Right lobe of liver (tissue), 6 donors: ENCODE measurements at regions not wholly inside any gene's neighbourhood (a gene's known extent, or its start where the extent isn't known, plus 50 kb on each side); places are given as distances from the start of the nearest gene placed in this dataset.
A peak's percentile ranks its signal among the peaks of the same experiment; 100 is the strongest.

Source experiments
- ATAC-seq, 4 donors: fragments of 200-7000 bp; cut with Tn5 transposase; one replicate each; pipeline ENCODE4 v1.9.1; 2020; ENCODE audit warnings: mild to moderate bottlenecking in 4 of 4, moderate library complexity in 4 of 4
- DNase-seq, 3 donors: peaks; one replicate each; pipeline ENCODE4 v3.0.0-alpha.2; 2020
- H3K27ac ChIP-seq, 3 donors: fragments of 200-600 bp; one replicate each; pipeline ENCODE4 v1.8.0; 2022
- H3K27me3 ChIP-seq, 2 donors: fragments of 200-600 bp; one replicate each; pipeline ENCODE4 v1.8.0; 2022
- H3K36me3 ChIP-seq, 4 donors: fragments of 200-600 bp; sonication (generic) in 1 of 4; one replicate each; pipeline versions ENCODE4 v1.5.1 to v1.8.0; 2017 to 2022; ENCODE audit warnings: control low read depth in 1 of 4
- H3K4me1 ChIP-seq, 4 donors: fragments of 200-600 bp; sonication (generic) in 1 of 4; one replicate each; pipeline versions ENCODE4 v1.5.1 to v1.8.0; 2017 to 2022; ENCODE audit warnings: control low read depth in 1 of 4
- H3K4me3 ChIP-seq, 3 donors: fragments of 200-600 bp; one replicate each; pipeline ENCODE4 v1.8.0; 2022
- H3K9me3 ChIP-seq, 4 donors: fragments of 200-600 bp; sonication (generic) in 1 of 4; one replicate each; pipeline versions ENCODE4 v1.5.1 to v1.8.0; 2017 to 2022; ENCODE audit warnings: control low read depth in 1 of 4
- POLR2A ChIP-seq: fragments of 450-650 bp; IDR thresholded peaks from one replicate; pipeline ENCODE4 v1.6.1; 2017; ENCODE audit warnings: antibody characterized with exemption, mild to moderate bottlenecking
- WGBS: methylation state at CpG from one replicate; pipeline ENCODE4 v1.1.6; 2018; ENCODE audit warnings: low coverage, low lambda C conversion rate; ENCODE audit not compliant: insufficient coverage; ENCODE audit errors: missing lambda C conversion rate; 5-methylcytosine and 5-hydroxymethylcytosine counted together
- intact Hi-C, 2 donors: fragments of 100-400 bp; cut with DNase I; formaldehyde crosslinking; loops; one replicate each; pipeline versions ENCODE4 v1.11.2 to v1.14.1; 2022
- TF ChIP-seq, protein P1 (sequence below), 4 donors: fragments of 200-600 bp in 3 of 4; fragments of 450-650 bp in 1 of 4; IDR thresholded peaks; one replicate each; pipeline versions ENCODE4 v1.5.1 to v1.8.0; 2016 to 2022; ENCODE audit warnings: antibody characterized with exemption in 4 of 4, mild to moderate bottlenecking in 2 of 4
- donor health status: DM: no; HTN: yes; CAD: no.
- donor health status: DM: no; HTN: no; CAD: no.
- donor health status: DM: no; HTN: no; CAD: no.
- donor health status: DM: no; HTN: yes; CAD: no.
- donor health status: DM: no; HTN: yes; CAD: no.

DNA sequence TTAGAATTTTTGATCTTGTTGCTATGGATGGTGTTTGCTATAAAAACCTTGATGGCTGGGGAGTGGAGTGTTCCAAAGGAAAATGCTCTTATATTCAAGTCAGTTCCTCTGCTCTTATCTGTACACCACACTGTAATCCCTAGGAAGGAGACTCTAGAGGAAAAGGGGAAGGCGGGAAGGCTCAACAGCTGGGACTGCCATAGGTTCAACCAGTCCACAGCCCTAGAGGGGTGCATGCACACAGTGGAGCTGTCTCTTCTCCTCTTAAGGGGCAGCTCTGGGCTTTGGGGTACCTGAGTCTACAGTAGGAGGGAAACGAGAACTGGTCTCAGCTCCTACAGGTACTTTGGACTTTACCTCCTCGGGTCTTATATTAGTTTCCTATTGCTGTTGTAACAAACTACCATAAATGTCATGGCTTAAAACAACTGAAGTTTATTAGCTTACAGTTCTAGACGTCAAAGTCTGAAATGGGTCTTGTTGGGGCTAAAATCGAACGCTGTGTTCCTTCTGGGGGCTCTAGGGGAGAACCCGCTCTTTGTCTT is 77.2 kb upstream of the ZBED5 start:
- DNase-seq, result no peak
- Histone ChIP-seq H3K4me3 (no peak overlapping the region), H3K9me3 (no peaks in the 10 kb centered on the region), H3K36me3 (no peaks in the 10 kb centered on the region), H3K27ac (no peak overlapping the region), H3K4me1 (peaks cover 0 to 7% (median 3%) of the 10 kb centered on the region in 4 donors), H3K27me3 (no peaks in the 10 kb centered on the region)
- intact Hi-C loops, result loop anchor here in 1 of 2 donors (10.0 kb wide), 1 partner anchor 80 kb away; no protein-coding TSS in a partner anchor
- WGBS, result 73% methylated on average over 7 of the region's 7 CpGs
- TF ChIP-seq POLR2A, result no peak
- TF ChIP-seq, protein P1, sequence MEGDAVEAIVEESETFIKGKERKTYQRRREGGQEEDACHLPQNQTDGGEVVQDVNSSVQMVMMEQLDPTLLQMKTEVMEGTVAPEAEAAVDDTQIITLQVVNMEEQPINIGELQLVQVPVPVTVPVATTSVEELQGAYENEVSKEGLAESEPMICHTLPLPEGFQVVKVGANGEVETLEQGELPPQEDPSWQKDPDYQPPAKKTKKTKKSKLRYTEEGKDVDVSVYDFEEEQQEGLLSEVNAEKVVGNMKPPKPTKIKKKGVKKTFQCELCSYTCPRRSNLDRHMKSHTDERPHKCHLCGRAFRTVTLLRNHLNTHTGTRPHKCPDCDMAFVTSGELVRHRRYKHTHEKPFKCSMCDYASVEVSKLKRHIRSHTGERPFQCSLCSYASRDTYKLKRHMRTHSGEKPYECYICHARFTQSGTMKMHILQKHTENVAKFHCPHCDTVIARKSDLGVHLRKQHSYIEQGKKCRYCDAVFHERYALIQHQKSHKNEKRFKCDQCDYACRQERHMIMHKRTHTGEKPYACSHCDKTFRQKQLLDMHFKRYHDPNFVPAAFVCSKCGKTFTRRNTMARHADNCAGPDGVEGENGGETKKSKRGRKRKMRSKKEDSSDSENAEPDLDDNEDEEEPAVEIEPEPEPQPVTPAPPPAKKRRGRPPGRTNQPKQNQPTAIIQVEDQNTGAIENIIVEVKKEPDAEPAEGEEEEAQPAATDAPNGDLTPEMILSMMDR (IDR thresholded peaks at IDR 0.05), result no peak
- ATAC-seq, result no peak

DNA sequence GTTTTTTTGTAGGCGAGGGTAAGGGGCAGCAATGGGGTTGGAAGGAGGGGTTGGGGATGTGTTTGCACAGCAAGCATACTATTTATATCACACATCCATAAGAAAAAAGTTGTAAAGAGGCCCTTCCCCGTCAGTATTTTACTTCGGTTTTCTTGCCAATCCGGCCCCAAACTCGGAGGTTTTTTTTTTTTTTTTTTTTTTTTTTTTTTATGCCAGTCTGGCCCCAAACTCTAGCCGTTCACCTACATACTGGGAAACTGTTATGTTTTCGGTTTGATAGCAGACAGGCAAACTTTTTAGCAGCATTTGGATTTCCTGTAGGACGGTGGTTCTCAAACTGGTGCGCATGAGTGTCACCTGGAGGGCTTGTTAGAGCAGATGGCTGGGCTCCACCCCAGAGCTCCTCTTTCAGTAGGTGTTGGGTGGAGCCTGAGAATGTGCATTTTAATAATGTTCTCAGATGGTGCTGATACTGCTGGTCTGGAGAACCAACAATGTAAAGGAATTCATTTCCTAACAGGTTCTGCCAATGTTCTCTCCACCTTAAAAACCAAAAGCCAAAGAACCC is 76.5 kb upstream of the ZBED5 start:
- Histone ChIP-seq H3K4me1 (peaks cover 0 to 7% (median 3%) of the 10 kb centered on the region in 4 donors), H3K27ac (no peak overlapping the region), H3K9me3 (no peaks in the 10 kb centered on the region), H3K36me3 (no peaks in the 10 kb centered on the region), H3K4me3 (peak overlapping the region in 2 of 3 donors; percentile 12 to 27), H3K27me3 (no peaks in the 10 kb centered on the region)
- TF ChIP-seq, protein P1 (IDR thresholded peaks at IDR 0.05), result no peak
- TF ChIP-seq POLR2A, result no peak
- intact Hi-C loops, result loop anchor here (5.0 to 10.0 kb wide), 2 partner anchors 80 to 88 kb away; no protein-coding TSS in a partner anchor
- ATAC-seq, result no peak
- WGBS, result 11% methylated on average over 8 of the region's 9 CpGs
- no peak for DNase-seq

DNA sequence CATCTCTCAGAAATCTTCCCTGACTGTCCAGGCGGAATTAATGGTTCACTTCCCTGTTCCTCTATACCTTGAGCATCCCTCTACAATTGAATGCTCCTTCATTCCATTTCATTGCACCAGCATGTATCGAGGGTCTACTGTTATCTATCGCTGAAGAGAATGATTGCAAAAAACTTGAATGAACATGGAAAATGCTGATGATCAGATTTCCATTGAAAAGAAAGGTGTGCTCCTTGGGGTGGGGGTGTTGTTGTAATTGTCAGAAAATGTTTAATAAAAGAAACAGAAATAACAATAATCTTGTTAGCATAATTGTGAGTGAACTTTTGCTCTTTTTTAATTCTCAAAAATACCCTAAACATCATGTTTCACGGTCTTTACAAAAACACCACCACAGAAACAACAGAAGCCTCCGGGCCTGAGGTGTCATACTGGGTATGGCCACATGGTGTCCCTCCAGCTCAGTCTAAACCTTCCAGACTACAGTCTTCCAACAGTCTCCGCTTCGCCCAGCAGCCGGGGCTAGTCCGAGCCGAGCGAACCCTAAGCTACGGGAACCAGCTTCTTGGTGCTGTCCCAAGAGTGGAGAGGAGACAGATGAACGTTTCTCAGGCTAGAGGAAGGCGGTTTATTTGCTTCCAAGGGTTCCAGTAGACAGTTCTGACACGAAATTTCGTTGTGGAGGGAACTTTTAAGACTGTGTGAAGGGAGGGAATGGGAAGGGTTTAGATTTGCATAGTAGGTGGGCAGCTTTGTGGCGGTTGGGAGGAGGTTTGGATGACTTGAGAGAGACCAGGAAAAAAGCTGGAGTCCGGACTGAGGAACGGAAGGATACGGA is 75.8 kb upstream of the ZBED5 start:
- intact Hi-C loops, result loop anchor here (5.0 to 10.0 kb wide), 2 partner anchors 81 to 89 kb away; no protein-coding TSS in a partner anchor
- Histone ChIP-seq H3K27ac (no peak overlapping the region), H3K36me3 (no peaks in the 10 kb centered on the region), H3K27me3 (no peaks in the 10 kb centered on the region), H3K4me3 (peak overlapping the region; percentile 12 to 27 (median 27)), H3K4me1 (peaks cover 0 to 7% (median 3%) of the 10 kb centered on the region in 4 donors), H3K9me3 (no peaks in the 10 kb centered on the region)
- whole genome bisulfite sequencing, result 5% methylated on average over 18 of the region's 20 CpGs
- ATAC-seq (peak; percentile 92 to 97 (median 96)), DNase-seq (peak; percentile 85 to 86 (median 85))
- TF ChIP-seq POLR2A, result no peak
- TF ChIP-seq, protein P1 (IDR thresholded peaks at IDR 0.05), result peak; percentile 93 to 96 (median 94)

DNA sequence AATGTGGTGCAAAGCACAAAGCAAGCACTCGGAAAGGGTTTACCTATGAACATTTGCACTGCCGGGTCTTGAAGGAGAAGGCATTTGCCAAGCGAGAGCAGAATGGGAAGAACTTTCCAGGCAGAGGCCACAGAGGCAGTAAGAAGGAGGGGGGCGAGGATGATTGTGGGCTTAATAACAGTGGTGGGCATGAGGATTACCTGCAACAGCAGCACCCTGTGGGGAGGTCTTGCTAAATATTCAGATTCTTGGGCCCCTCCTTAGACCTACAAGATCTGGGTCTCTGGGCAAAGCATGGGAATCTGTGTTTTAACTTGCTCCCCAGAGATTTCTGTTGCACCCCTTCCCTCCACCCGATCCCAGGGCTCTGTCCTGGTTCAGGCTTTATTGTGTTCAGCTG is 75.1 kb upstream of the ZBED5 start:
- Histone ChIP-seq H3K27ac (no peak overlapping the region), H3K4me1 (peaks cover 0 to 8% (median 3%) of the 10 kb centered on the region in 4 donors), H3K27me3 (no peaks in the 10 kb centered on the region), H3K36me3 (no peaks in the 10 kb centered on the region), H3K9me3 (no peaks in the 10 kb centered on the region), H3K4me3 (no peak overlapping the region)
- WGBS, result 79% methylated on average over 3 of the region's 5 CpGs
- TF ChIP-seq POLR2A, result no peak
- TF ChIP-seq, protein P1 (IDR thresholded peaks at IDR 0.05), result no peak
- intact Hi-C loops, result loop anchor here (5.0 to 10.0 kb wide), 2 partner anchors 82 to 89 kb away; no protein-coding TSS in a partner anchor
- DNase-seq (no peak), ATAC-seq (no peak)
